ENCODE measurements at regions not wholly inside any gene's neighbourhood (a gene's known extent, or its start where the extent isn't known, plus 50 kb on each side); places are given as distances from the start of the nearest gene placed in this dataset.

DNA sequence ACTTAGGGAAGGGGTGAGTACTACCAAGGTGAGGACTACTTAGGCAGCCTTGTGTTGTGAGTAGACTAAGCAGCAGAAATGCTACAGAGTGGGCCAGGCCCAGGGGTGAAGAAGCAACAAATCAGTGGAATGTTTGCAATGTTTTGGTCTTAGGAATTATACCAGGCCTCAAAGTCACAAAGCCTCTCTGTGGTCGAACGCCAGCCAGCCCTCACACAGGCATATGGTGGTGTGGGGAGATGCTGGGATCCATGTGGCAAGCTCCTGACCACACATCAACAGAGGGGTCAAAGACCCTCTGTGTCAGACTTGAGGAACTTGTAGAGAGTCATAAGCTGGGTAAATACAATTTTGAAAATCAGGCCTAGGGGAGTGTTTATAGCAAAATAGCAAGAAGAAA lies 153.8 kb upstream of the KLF3 start:
- H3K4me3 ChIP-seq (ENCODE audit: low read depth, low read length): no peak overlapping the region
- TF ChIP-seq, protein P1, sequence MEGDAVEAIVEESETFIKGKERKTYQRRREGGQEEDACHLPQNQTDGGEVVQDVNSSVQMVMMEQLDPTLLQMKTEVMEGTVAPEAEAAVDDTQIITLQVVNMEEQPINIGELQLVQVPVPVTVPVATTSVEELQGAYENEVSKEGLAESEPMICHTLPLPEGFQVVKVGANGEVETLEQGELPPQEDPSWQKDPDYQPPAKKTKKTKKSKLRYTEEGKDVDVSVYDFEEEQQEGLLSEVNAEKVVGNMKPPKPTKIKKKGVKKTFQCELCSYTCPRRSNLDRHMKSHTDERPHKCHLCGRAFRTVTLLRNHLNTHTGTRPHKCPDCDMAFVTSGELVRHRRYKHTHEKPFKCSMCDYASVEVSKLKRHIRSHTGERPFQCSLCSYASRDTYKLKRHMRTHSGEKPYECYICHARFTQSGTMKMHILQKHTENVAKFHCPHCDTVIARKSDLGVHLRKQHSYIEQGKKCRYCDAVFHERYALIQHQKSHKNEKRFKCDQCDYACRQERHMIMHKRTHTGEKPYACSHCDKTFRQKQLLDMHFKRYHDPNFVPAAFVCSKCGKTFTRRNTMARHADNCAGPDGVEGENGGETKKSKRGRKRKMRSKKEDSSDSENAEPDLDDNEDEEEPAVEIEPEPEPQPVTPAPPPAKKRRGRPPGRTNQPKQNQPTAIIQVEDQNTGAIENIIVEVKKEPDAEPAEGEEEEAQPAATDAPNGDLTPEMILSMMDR (conservative IDR thresholded peaks at IDR 0.05; ENCODE audit: low read depth, low read length): no peak
- no peak for DNase-seq (ENCODE audit: low read depth)

DNA sequence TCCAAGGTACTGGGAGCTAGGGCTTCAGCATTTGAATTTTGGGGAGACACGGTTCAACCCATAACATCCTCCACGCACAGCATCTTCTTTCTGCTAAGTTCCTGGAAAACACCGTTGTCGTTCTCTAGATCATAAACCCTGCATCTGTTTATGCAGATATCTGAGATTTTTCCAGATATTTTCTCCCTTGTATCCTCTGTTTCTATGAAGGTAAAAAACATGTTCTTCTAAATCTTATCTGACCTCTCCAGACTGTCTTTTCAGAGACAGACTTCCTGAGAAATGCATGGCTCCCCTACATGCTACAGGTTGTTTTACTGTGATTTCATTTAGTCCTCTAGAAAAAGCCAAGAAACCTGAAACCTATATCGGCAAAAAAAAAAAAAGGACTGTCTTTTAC lies 152.3 kb upstream of the KLF3 start:
- DNase-seq (ENCODE audit: low read depth): no peak
- TF ChIP-seq, protein P1 (conservative IDR thresholded peaks at IDR 0.05; ENCODE audit: low read depth, low read length): no peak
- no peak overlapping the region for H3K4me3 ChIP-seq (ENCODE audit: low read depth, low read length)

DNA sequence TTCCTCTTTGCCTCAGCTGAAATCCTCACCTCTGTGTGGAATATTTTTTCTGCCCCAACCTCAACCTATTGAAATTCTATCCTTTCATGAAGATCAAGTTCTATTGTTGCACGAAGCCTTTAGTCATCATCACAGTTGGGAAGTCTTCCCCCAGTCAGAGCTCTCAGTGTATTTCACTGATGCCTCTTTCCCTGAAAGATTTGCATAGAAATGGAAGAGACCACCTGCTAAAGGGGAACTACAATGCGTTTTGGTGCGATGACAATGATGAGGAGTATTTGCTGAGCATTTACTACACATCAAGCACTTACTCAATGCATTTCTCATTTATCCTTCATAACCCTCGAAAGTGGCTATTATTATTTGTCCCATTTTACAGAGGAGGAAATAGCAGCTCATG lies 151.2 kb upstream of the KLF3 start:
- H3K4me3 ChIP-seq (ENCODE audit: low read depth, low read length): no peak overlapping the region
- no peak for DNase-seq (ENCODE audit: low read depth)
- TF ChIP-seq, protein P1 (conservative IDR thresholded peaks at IDR 0.05; ENCODE audit: low read depth, low read length): no peak

DNA sequence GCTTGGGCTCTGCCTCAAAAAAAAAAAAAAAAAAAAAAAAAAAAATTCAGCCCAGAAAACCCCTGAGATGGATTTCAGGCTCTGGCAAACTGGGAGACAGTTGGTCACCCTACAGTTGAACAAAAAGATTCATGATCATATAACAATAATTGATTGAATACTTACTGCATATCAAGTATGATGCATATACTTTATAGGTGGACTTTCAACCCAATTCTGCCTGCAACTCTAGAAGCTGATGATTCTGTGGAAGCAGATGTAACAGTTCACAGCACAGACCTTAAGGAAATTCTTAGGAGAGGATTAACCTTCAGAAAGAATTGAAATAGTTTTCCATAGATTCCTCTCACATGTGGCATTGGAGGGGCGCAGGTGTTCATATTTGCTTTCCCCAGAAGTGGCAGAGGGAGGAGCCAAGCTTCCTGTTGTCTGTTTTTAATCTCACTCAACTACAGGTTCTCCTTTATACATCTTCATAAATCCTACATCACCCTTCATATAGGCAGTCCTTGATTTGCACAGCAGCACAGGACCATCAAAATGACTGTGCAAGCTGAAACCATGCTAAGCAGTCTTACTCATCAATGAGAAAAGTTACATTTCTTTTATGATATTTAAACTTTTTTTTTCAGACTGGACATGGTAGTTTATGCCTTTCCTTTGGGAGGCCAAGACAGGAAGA lies 149.4 kb upstream of the KLF3 start:
- DNase-seq (ENCODE audit: low read depth): no peak
- TF ChIP-seq, protein P1 (conservative IDR thresholded peaks at IDR 0.05; ENCODE audit: low read depth, low read length): no peak
- H3K4me3 ChIP-seq (ENCODE audit: low read depth, low read length): no peak overlapping the region

DNA sequence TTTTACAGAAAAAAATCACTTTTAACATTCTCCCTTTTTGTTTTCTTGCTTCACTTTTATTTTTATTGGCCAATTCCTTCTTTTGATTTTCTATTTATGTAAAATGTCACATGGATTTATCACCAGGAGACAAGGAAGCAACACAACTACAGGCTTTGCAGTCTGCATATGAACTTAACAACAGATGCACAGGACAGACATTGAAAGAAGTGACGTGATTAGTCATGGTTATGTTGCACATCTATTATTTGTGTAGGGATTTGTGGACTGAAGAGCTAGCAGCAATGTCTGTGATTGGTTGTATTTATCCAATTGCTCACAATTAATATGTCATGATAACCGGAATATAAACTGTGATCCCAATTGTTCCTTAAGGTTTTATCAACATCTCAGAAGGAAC lies 147.8 kb upstream of the KLF3 start:
- TF ChIP-seq, protein P1 (conservative IDR thresholded peaks at IDR 0.05; ENCODE audit: low read depth, low read length): no peak
- no peak overlapping the region for H3K4me3 ChIP-seq (ENCODE audit: low read depth, low read length)
- DNase-seq (ENCODE audit: low read depth): no peak

DNA sequence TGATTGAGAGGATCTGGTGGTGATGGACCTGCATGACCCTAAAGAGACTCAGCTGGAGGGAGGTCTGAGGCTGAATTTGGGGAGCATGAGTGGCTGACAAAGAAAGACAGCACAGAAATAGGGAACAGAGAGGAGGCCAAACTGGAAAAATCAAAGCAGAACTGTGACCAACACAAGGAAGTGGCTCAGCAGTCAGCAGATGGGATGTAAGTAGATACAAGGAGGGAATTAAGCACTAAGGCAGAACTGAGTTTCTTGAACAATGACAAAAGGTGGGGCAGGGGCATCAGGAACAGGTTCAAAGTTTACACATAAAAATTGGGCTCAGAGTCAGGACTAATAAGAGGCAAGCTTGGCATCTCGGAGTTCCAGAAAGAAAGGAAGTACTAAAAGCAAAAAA lies 144.3 kb upstream of the KLF3 start:
- TF ChIP-seq, protein P1 (conservative IDR thresholded peaks at IDR 0.05; ENCODE audit: low read depth, low read length): no peak
- DNase-seq (ENCODE audit: low read depth): no peak
- H3K4me3 ChIP-seq (ENCODE audit: low read depth, low read length): no peak overlapping the region

DNA sequence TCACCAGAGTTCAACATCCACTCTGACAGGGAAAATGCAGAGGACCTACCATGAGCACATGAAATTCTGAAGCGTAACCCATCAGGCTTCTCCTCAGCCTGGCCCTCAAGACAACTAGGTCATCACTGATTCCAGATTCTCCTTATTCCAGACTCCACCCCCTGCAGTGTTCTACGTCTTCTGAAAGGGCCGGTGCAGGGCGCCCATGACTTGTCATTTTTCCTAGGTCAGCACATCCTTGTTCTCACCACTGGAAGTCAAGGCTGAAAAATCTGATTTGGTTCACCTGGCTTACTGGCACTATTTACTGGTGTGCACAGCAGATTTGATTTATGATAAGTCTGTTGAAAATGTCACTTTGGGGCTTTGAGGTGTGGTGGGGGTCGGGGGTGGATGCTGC lies 140.9 kb upstream of the KLF3 start:
- DNase-seq (ENCODE audit: low read depth): no peak
- H3K4me3 ChIP-seq (ENCODE audit: low read depth, low read length): no peak overlapping the region
- TF ChIP-seq, protein P1 (conservative IDR thresholded peaks at IDR 0.05; ENCODE audit: low read depth, low read length): no peak
